ENCODE measurements at regions not wholly inside any gene's neighbourhood (a gene's known extent, or its start where the extent isn't known, plus 50 kb on each side); places are given as distances from the start of the nearest gene placed in this dataset.

DNA sequence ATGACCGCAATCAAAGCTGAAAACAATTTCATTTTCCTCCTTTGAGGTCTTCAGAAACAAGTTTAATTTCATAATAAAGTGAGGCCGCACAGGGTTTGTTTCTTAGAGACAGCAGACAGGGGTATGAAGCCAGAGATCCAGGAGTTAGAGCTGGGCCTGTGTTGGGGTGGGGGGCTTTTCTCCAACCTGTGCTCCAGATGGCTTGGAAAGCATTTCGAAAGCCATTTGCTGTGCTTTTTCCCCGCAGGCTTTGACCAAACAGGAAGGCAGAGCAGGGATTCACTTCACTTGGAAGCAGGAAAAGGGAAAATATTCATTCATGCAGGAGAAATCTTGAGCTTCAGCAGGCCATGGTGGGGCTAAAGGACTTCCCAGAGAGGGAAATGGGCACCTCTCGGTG lies 617.4 kb downstream of the SOX6 start:
- Histone ChIP-seq H3K9me3 (replicated peaks in 1 of 3) (no peaks in the 10 kb centered on the region), H3K4me1 (replicated peaks in 1 of 2) (peaks cover 0 to 14% of the 10 kb centered on the region in 2 donors), H3K36me3 (replicated peaks in 1 of 2) (no peaks in the 10 kb centered on the region), H3K27me3 (no peaks in the 10 kb centered on the region), H3K27ac (no peak overlapping the region), H3K4me3 (no peak overlapping the region)
- no peak for DNase-seq
- intact Hi-C loops (cut with DNase I), result no loop called here
- 83 to 91% (median 88%) methylated on average over 5 of the region's 5 CpGs for WGBS, 4 donors
- no peak for TF ChIP-seq POLR2A (IDR thresholded peaks at IDR 0.05)
- no peak for TF ChIP-seq CTCF (IDR thresholded peaks at IDR 0.05)

- intact Hi-C loops (cut with DNase I), result no loop called here
- Histone ChIP-seq H3K9me3 (replicated peaks in 1 of 3) (no peaks in the 10 kb centered on the region), H3K27ac (peak overlapping the region in 1 of 5 donors; percentile 41), H3K4me1 (replicated peaks in 1 of 2) (peaks cover 0 to 14% of the 10 kb centered on the region in 2 donors), H3K4me3 (no peak overlapping the region), H3K27me3 (no peaks in the 10 kb centered on the region), H3K36me3 (replicated peaks in 1 of 2) (no peaks in the 10 kb centered on the region)
- TF ChIP-seq POLR2A (IDR thresholded peaks at IDR 0.05), result no peak
- TF ChIP-seq CTCF (IDR thresholded peaks at IDR 0.05), result no peak
- DNase-seq, result peak in 6 of 7 donors; percentile 51 to 82 (median 67)
- 18 to 30% (median 23%) methylated on average over 7 of the region's 7 CpGs for WGBS, 4 donors
Measured at GRCh38 chr11:15742626-15743519, 613.5 kb downstream of the SOX6 start.

DNA sequence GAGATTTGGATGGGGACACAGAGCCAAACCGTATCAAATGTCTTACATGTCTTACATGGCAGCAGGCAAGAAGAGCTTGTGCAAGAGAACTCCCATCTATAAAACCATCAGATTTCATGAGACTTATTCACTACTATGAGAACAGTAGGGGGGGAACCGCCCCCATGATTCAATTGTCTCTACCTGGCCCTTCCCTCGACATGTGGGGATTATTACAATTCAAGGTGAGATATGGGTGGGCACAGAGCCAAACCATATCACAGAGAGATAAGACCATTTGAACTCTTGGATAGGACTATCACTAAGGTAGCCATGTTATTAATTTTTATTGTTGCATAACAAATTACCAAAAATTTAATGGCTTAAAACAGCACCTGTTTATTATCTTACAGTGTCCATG lies 611.7 kb downstream of the SOX6 start:
- H3K4me3 ChIP-seq, result no peak overlapping the region
- H3K36me3 ChIP-seq (replicated peaks in 1 of 2), result no peaks in the 10 kb centered on the region
- 82 to 89% (median 83%) methylated on average over 3 of the region's 3 CpGs for WGBS, 4 donors
- no peaks in the 10 kb centered on the region for H3K27me3 ChIP-seq
- intact Hi-C loops (cut with DNase I), result no loop called here
- no peak for DNase-seq
- TF ChIP-seq POLR2A (IDR thresholded peaks at IDR 0.05), result no peak
- TF ChIP-seq CTCF (IDR thresholded peaks at IDR 0.05), result no peak
- no peak overlapping the region for H3K27ac ChIP-seq
- no peaks in the 10 kb centered on the region for H3K9me3 ChIP-seq (replicated peaks in 1 of 3)
- peaks cover 0 to 14% of the 10 kb centered on the region in 2 donors for H3K4me1 ChIP-seq (replicated peaks in 1 of 2)

DNA sequence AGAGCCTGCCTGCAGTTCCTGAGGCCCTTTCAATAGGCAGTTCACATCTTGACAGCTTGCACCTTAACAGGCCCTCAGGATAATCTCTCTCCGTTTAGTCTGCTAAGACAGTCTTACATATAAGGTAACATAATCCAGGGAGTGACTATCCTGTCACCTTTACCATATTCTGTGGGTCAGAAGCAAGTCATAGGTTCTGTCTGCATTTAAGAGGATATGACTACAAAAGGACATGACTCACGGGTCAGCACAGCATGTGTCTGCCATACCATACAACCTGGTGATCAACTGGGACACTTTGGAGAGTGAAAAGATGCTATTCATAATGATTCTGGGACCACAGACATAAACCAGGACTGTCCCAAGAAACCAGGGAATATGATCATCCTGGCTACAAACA lies 611.1 kb downstream of the SOX6 start:
- Histone ChIP-seq H3K9me3 (replicated peaks in 1 of 3) (no peaks in the 10 kb centered on the region), H3K27me3 (no peaks in the 10 kb centered on the region), H3K36me3 (replicated peaks in 1 of 2) (no peaks in the 10 kb centered on the region), H3K4me3 (no peak overlapping the region), H3K4me1 (replicated peaks in 1 of 2) (peaks cover 0 to 14% of the 10 kb centered on the region in 2 donors), H3K27ac (no peak overlapping the region)
- intact Hi-C loops (cut with DNase I), result no loop called here
- 88 to 92% (median 90%) methylated on average over 2 of the region's 2 CpGs for WGBS, 4 donors
- no peak for DNase-seq
- TF ChIP-seq CTCF (IDR thresholded peaks at IDR 0.05), result no peak
- no peak for TF ChIP-seq POLR2A (IDR thresholded peaks at IDR 0.05)
